IMR-90 (cell line): ENCODE measurements at regions not wholly inside any gene's neighbourhood (a gene's known extent, or its start where the extent isn't known, plus 50 kb on each side); places are given as distances from the start of the nearest gene placed in this dataset.

ENCODE experiments used
- ATAC-seq: fragments of 200-7000 bp; cut with Tn5 transposase; 2 replicates; pipeline ENCODE4 v1.9.1; 2020; ENCODE audit warnings: low read depth, mild to moderate bottlenecking, moderate library complexity
- BruUV-seq: library from RNA; stranded (reverse); fragments of 400-500 nt; replicated peaks from 2 replicates; lab custom pipeline; 2021; lab: Mats Ljungman, UMichigan
- CTCF ChIA-PET: fragments of 300-600 bp; formaldehyde crosslinking; extraction: SDS; loops from one replicate; lab custom pipeline; 2021; ENCODE audit warnings: antibody characterized with exemption; lab: Yijun Ruan, JAX
- POLR2A ChIA-PET: fragments of 300-600 bp; sonication (Branson Sonifier 250); formaldehyde crosslinking; loops from one replicate; lab custom pipeline; 2022; ENCODE audit warnings: antibody characterized with exemption; ENCODE audit not compliant: unreplicated experiment; lab: Charles Lee
- DNase-seq: peaks from one replicate; pipeline ENCODE4 v3.0.0; 2013
- H2AFZ ChIP-seq: replicated peaks from 2 replicates; pipeline ENCODE3; 2013; ENCODE audit warnings: low read length, mild to moderate bottlenecking; ENCODE audit not compliant: poor library complexity
- H2AK5ac ChIP-seq: 2 replicates; pipeline ENCODE4 v1.6.1; 2013; ENCODE audit warnings: low read depth, low read length, inconsistent platforms
- H2AK9ac ChIP-seq: replicated peaks from 2 replicates; pipeline ENCODE3; 2013; ENCODE audit warnings: mild to moderate bottlenecking, low read depth, low read length, moderate library complexity; ENCODE audit not compliant: poor library complexity
- H2BK120ac ChIP-seq: 2 replicates; pipeline ENCODE4 v1.6.1; 2013; ENCODE audit warnings: low read depth, low read length, inconsistent platforms
- H2BK15ac ChIP-seq: 3 replicates; pipeline ENCODE4 v1.6.1; 2013; ENCODE audit warnings: low read depth, low read length, inconsistent platforms
- H2BK20ac ChIP-seq: 2 replicates; pipeline ENCODE4 v1.6.1; 2013; ENCODE audit warnings: low read depth, mild to moderate bottlenecking, inconsistent platforms, low read length, moderate library complexity
- H2BK5ac ChIP-seq: 2 replicates; pipeline ENCODE4 v1.6.1; 2013; ENCODE audit warnings: mild to moderate bottlenecking, low read depth, low read length, inconsistent platforms; ENCODE audit not compliant: poor library complexity, severe bottlenecking
- H3K14ac ChIP-seq: replicated peaks from 2 replicates; pipeline ENCODE4 v1.6.1; 2013; ENCODE audit warnings: low read depth, low read length, inconsistent platforms
- H3K18ac ChIP-seq: 2 replicates; pipeline ENCODE4 v1.6.1; 2013; ENCODE audit warnings: low read depth, low read length, control low read depth
- H3K23ac ChIP-seq: 2 replicates; pipeline ENCODE4 v1.6.1; 2013; ENCODE audit warnings: low read depth, low read length, inconsistent platforms
- H3K27ac ChIP-seq: 2 replicates; pipeline ENCODE4 v1.5.1; 2013; ENCODE audit warnings: mild to moderate bottlenecking, control low read depth, low read length; ENCODE audit not compliant: insufficient read depth
- H3K27me3 ChIP-seq: 2 replicates; pipeline ENCODE4 v1.6.1; 2013; ENCODE audit warnings: low read length; ENCODE audit not compliant: control insufficient read depth, insufficient read depth
- H3K36me3 ChIP-seq: 2 replicates; pipeline ENCODE4 v1.6.1; 2013; ENCODE audit warnings: low read length, mixed read lengths; ENCODE audit not compliant: control insufficient read depth, insufficient read depth
- H3K4ac ChIP-seq: 2 replicates; pipeline ENCODE4 v1.6.1; 2013; ENCODE audit warnings: low read depth, low read length, inconsistent platforms
- H3K4me1 ChIP-seq: 2 replicates; pipeline ENCODE4 v1.6.1; 2013; ENCODE audit warnings: low read length, mixed read lengths; ENCODE audit not compliant: control insufficient read depth, insufficient read depth
- H3K4me2 ChIP-seq: 2 replicates; pipeline ENCODE4 v1.6.1; 2013; ENCODE audit warnings: low read depth, mild to moderate bottlenecking, control low read depth, low read length, moderate library complexity
- H3K4me3 ChIP-seq: 2 replicates; pipeline ENCODE4 v1.5.1; 2013; ENCODE audit warnings: low read depth, mild to moderate bottlenecking, control low read depth, low read length, moderate library complexity; ENCODE audit not compliant: insufficient read depth
- H3K56ac ChIP-seq: 2 replicates; pipeline ENCODE4 v1.6.1; 2013; ENCODE audit warnings: low read length, inconsistent platforms; ENCODE audit not compliant: insufficient read depth; ENCODE audit errors: extremely low read depth
- H3K79me1 ChIP-seq, 2 experiments: 2 replicates each; pipeline ENCODE4 v1.6.1; 2013; ENCODE audit warnings: low read length in 2 of 2, inconsistent platforms in 1 of 2, low read depth in 1 of 2
- H3K9ac ChIP-seq: 2 replicates; pipeline ENCODE4 v1.6.1; 2013; ENCODE audit warnings: low read depth, low read length, control low read depth
- H3K9me1 ChIP-seq: 2 replicates; pipeline ENCODE4 v1.6.1; 2013; ENCODE audit warnings: low read length, inconsistent platforms; ENCODE audit not compliant: insufficient read depth
- H3K9me3 ChIP-seq: 2 replicates; pipeline ENCODE4 v1.6.1; 2013; ENCODE audit warnings: low read length; ENCODE audit not compliant: control insufficient read depth, insufficient read depth
- H4K20me1 ChIP-seq: 2 replicates; pipeline ENCODE4 v1.6.1; 2013; ENCODE audit warnings: low read length, inconsistent platforms; ENCODE audit not compliant: insufficient read depth
- H4K5ac ChIP-seq: 2 replicates; pipeline ENCODE4 v1.6.1; 2013; ENCODE audit warnings: mild to moderate bottlenecking, low read depth, low read length, control low read depth
- H4K8ac ChIP-seq, 2 experiments: 2 replicates each; pipeline ENCODE4 v1.6.1; 2013; ENCODE audit warnings: low read depth in 2 of 2, low read length in 2 of 2, control low read depth in 1 of 2, inconsistent platforms in 1 of 2
- H4K91ac ChIP-seq: 2 replicates; pipeline ENCODE4 v1.6.1; 2013; ENCODE audit warnings: low read depth, low read length, inconsistent platforms; ENCODE audit not compliant: insufficient read depth
- BHLHE40 ChIP-seq: fragments of 150-350 bp; IDR thresholded peaks from 2 replicates; pipeline ENCODE4 v1.6.1; 2016; ENCODE audit warnings: mild to moderate bottlenecking, low read depth, low read length
- CEBPB ChIP-seq: IDR thresholded peaks from 2 replicates; pipeline ENCODE4 v1.6.1; 2012; ENCODE audit warnings: low read depth, low read length, improper control_type of control experiment
- CHD1 ChIP-seq: IDR thresholded peaks from 2 replicates; pipeline ENCODE4 v1.6.1; 2012; ENCODE audit warnings: low read depth, low read length, improper control_type of control experiment
- FOS ChIP-seq: fragments of 150-350 bp; IDR thresholded peaks from 2 replicates; pipeline ENCODE4 v1.6.1; 2016; ENCODE audit warnings: low read depth, low read length
- MAFK ChIP-seq: IDR thresholded peaks from 2 replicates; pipeline ENCODE4 v1.6.1; 2012; ENCODE audit warnings: low read depth, low read length, improper control_type of control experiment
- MAZ ChIP-seq: IDR thresholded peaks from 2 replicates; pipeline ENCODE4 v1.6.1; 2012; ENCODE audit warnings: low read depth, mild to moderate bottlenecking, low read length, improper control_type of control experiment, moderate library complexity, borderline replicate concordance
- MXI1 ChIP-seq: IDR thresholded peaks from 2 replicates; pipeline ENCODE4 v1.6.1; 2012; ENCODE audit warnings: low read depth, mild to moderate bottlenecking, low read length, moderate library complexity, borderline replicate concordance
- NFE2L2 ChIP-seq: fragments of 150-350 bp; IDR thresholded peaks from 2 replicates; pipeline ENCODE4 v1.6.1; 2016; ENCODE audit warnings: low read depth, mild to moderate bottlenecking, low read length
- POLR2A ChIP-seq: IDR thresholded peaks from 2 replicates; pipeline ENCODE4 v1.6.1; 2012; ENCODE audit warnings: mild to moderate bottlenecking, low read depth, low read length
- RAD21 ChIP-seq: IDR thresholded peaks from 2 replicates; pipeline ENCODE4 v1.6.1; 2012; ENCODE audit warnings: low read length, improper control_type of control experiment
- RCOR1 ChIP-seq: IDR thresholded peaks from 2 replicates; pipeline ENCODE4 v1.6.1; 2012; ENCODE audit warnings: mild to moderate bottlenecking, low read length, improper control_type of control experiment; ENCODE audit not compliant: insufficient replicate concordance
- RFX5 ChIP-seq: IDR thresholded peaks from 2 replicates; pipeline ENCODE4 v1.8.0; 2012; ENCODE audit warnings: low read depth, mild to moderate bottlenecking, low read length, moderate library complexity
- SMC3 ChIP-seq: fragments of 150-350 bp; IDR thresholded peaks from 2 replicates; pipeline ENCODE4 v1.6.1; 2016; ENCODE audit warnings: low read depth, mild to moderate bottlenecking, antibody characterized with exemption, low read length, moderate library complexity
- USF2 ChIP-seq: fragments of 150-350 bp; IDR thresholded peaks from 2 replicates; pipeline ENCODE4 v1.6.1; 2017; ENCODE audit warnings: mild to moderate bottlenecking, antibody characterized with exemption, low read length, low read depth
- WGBS, 2 experiments: methylation state at CpG; one replicate each; pipeline versions ENCODE4 v1.1.5 to v1.1.7; 2013; ENCODE audit warnings: missing lambda C conversion rate in 2 of 2; ENCODE audit not compliant: insufficient read length in 1 of 2; ENCODE audit errors: extremely low coverage in 2 of 2; 5-methylcytosine and 5-hydroxymethylcytosine counted together
- dilution Hi-C: fragments of 300-500 bp; cut with HindIII; formaldehyde crosslinking; loops from one replicate; pipeline ENCODE4 v1.14.3; 2018; ENCODE audit warnings: low sequenced_read_pairs; ENCODE audit not compliant: unreplicated experiment
- in situ Hi-C: fragments of 300-500 bp; cut with MboI; formaldehyde crosslinking; loops from 3 replicates; pipeline ENCODE4 v1.14.3; 2019; ENCODE audit warnings: low sequenced_read_pairs, inconsistent platforms, mixed read lengths
- intact Hi-C: fragments of 100-400 bp; cut with micrococcal nuclease; formaldehyde crosslinking; loops from 2 replicates; pipeline ENCODE4 v1.10.0; 2022
- TF ChIP-seq, protein P1 (sequence below): conservative IDR thresholded peaks from 2 replicates; pipeline ENCODE4 v1.5.1; 2012; ENCODE audit warnings: mild to moderate bottlenecking, low read depth, low read length, improper control_type of control experiment
- TF ChIP-seq, protein P2 (sequence below): fragments of 150-350 bp; IDR thresholded peaks from 2 replicates; pipeline ENCODE4 v1.6.1; 2016; ENCODE audit warnings: low read depth, mild to moderate bottlenecking, low read length, moderate library complexity, borderline replicate concordance

GRCh38 chr5:100755435-100755834 lies 147.6 kb downstream of the ST8SIA4 start:
- ATAC-seq (no peak), DNase-seq (peak; percentile 10)
- H4K91ac ChIP-seq: no peak overlapping the region
- no peak overlapping the region for H3K14ac ChIP-seq
- dilution Hi-C loops (no loop called here), in situ Hi-C loops (no loop called here), intact Hi-C loops (no loop called here)
- H3K36me3 ChIP-seq: no peaks in the 10 kb centered on the region
- ChIA-PET CTCF (no interaction called here), POLR2A (no interaction called here)
- no peaks in the 10 kb centered on the region for H3K9me1 ChIP-seq
- no peak overlapping the region for H4K8ac ChIP-seq
- no TSS peak for BruUV-seq
- no peak overlapping the region for H3K23ac ChIP-seq
- H2BK20ac ChIP-seq: no peak overlapping the region
- no CpG with 5 or more reads among the region's 2 CpGs for WGBS, 2 experiments
- no peaks in the 10 kb centered on the region for H3K27me3 ChIP-seq
- no peak overlapping the region for H3K18ac ChIP-seq
- H2AK9ac ChIP-seq: no peak overlapping the region
- H4K5ac ChIP-seq: no peak overlapping the region
- H2BK15ac ChIP-seq: no peak overlapping the region
- H2BK5ac ChIP-seq: no peak overlapping the region
- no peak overlapping the region for H3K27ac ChIP-seq
- no peaks in the 10 kb centered on the region for H3K4me1 ChIP-seq
- H3K4ac ChIP-seq: no peak overlapping the region
- no peaks in the 10 kb centered on the region for H3K79me1 ChIP-seq
- H2AFZ ChIP-seq: no peak overlapping the region
- H2AK5ac ChIP-seq: no peak overlapping the region
- H3K56ac ChIP-seq: no peak overlapping the region
- H2BK120ac ChIP-seq: no peak overlapping the region
- H3K9ac ChIP-seq: no peak overlapping the region
- TF ChIP-seq RFX5: no peak
- TF ChIP-seq MAZ: no peak
- TF ChIP-seq, protein P1, sequence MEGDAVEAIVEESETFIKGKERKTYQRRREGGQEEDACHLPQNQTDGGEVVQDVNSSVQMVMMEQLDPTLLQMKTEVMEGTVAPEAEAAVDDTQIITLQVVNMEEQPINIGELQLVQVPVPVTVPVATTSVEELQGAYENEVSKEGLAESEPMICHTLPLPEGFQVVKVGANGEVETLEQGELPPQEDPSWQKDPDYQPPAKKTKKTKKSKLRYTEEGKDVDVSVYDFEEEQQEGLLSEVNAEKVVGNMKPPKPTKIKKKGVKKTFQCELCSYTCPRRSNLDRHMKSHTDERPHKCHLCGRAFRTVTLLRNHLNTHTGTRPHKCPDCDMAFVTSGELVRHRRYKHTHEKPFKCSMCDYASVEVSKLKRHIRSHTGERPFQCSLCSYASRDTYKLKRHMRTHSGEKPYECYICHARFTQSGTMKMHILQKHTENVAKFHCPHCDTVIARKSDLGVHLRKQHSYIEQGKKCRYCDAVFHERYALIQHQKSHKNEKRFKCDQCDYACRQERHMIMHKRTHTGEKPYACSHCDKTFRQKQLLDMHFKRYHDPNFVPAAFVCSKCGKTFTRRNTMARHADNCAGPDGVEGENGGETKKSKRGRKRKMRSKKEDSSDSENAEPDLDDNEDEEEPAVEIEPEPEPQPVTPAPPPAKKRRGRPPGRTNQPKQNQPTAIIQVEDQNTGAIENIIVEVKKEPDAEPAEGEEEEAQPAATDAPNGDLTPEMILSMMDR: no peak
- no peak for TF ChIP-seq USF2
- TF ChIP-seq FOS: no peak
- TF ChIP-seq POLR2A: no peak
- no peak for TF ChIP-seq RAD21
- TF ChIP-seq MAFK: no peak
- no peak for TF ChIP-seq CHD1
- TF ChIP-seq NFE2L2: no peak
- TF ChIP-seq CEBPB: no peak
- no peak for TF ChIP-seq SMC3
- no peak for TF ChIP-seq MXI1
- TF ChIP-seq BHLHE40: no peak
- TF ChIP-seq, protein P2, sequence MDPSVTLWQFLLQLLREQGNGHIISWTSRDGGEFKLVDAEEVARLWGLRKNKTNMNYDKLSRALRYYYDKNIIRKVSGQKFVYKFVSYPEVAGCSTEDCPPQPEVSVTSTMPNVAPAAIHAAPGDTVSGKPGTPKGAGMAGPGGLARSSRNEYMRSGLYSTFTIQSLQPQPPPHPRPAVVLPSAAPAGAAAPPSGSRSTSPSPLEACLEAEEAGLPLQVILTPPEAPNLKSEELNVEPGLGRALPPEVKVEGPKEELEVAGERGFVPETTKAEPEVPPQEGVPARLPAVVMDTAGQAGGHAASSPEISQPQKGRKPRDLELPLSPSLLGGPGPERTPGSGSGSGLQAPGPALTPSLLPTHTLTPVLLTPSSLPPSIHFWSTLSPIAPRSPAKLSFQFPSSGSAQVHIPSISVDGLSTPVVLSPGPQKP: no peak
- no peak for TF ChIP-seq RCOR1
- no peak overlapping the region for H3K4me3 ChIP-seq
- no peaks in the 10 kb centered on the region for H3K9me3 ChIP-seq
- H4K20me1 ChIP-seq: no peaks in the 10 kb centered on the region
- H3K4me2 ChIP-seq: no peak overlapping the region
